ENCODE measurements at regions not wholly inside any gene's neighbourhood (a gene's known extent, or its start where the extent isn't known, plus 50 kb on each side); places are given as distances from the start of the nearest gene placed in this dataset.

- no peak for DNase-seq (ENCODE audit: low spot score)
These were observed 124.8 kb upstream of the CXCR4 start for GRCh38 chr2:136242687-136243277.

GRCh38 chr2:136242100-136242499, 124.2 kb upstream of the CXCR4 start:
- DNase-seq (ENCODE audit: low spot score) = no peak

DNA sequence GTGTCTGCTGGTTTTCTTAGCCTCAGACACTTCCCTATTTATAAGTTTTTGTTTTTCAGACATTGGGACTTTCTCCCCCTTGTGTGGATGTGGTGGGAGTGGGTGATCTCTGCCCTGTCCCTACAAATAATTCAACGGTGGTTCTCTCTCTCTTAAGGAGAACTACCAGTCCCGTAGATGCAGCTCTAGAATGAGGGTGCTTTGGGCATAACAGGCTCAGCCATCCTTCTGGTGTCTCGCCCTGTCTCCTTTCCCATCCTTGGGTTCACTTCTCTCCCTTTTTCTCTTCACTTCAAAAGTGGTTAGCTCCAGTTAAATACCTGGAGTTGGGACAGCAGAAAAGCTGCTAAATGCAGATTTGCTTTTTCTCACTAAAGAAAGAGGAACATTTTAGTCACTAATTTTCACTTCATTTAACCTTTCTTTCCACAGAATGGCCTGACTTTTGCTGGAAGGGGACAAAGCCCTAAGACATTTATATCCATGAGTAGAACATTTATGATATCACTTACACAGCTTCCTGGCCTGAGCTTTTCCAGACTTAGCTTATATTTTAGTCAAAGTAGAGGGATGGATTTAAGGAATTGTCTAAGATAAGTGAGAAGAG, 121.2 kb upstream of the CXCR4 start:
- DNase-seq (ENCODE audit: low spot score) = no peak

GRCh38 chr2:136238286-136239078, 120.5 kb upstream of the CXCR4 start:
- DNase-seq (ENCODE audit: low spot score) = peak; percentile 89

DNA sequence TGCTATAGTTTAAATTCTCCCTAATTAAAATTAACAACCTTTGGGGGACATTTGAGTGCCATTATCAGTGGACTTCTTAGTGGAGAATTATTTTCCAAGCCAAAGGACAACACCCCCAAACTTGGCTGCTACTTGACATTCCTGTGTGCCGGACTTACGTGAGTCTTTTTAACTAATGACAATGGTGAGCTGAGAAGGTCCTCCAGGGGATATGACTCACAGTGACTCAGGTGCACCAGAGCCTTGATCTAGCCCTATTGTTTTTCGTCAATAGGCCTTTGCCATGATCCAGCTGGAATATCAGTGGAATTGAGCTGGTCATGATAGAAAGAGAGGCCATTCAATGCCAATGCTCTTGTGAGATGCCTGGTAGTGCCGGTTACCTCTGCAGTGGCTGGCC, 118.1 kb upstream of the CXCR4 start:
- DNase-seq (ENCODE audit: low spot score) = no peak

- DNase-seq (ENCODE audit: low spot score) = no peak
These were observed 117.6 kb upstream of the CXCR4 start for GRCh38 chr2:136235546-136235945.

DNA sequence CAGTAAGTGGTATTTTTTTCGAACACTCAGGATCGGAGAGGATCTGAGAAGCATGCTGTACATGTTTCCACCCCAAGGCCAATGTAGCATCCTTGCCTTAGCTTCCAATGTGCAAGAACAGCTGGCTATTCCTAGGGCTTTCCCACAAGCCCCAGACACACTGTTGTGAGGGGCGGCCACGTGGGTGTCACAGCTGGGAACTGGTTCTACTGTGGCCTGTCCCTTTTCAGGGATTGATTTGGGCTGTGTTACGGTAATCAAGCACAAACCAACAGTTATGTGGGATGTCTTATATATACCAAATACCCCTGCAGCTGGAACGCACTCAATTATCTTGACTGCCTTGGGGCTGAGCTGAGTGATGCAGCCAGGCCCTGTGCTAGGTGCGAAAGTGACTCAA, 116.3 kb upstream of the CXCR4 start:
- DNase-seq (ENCODE audit: low spot score) = no peak

DNA sequence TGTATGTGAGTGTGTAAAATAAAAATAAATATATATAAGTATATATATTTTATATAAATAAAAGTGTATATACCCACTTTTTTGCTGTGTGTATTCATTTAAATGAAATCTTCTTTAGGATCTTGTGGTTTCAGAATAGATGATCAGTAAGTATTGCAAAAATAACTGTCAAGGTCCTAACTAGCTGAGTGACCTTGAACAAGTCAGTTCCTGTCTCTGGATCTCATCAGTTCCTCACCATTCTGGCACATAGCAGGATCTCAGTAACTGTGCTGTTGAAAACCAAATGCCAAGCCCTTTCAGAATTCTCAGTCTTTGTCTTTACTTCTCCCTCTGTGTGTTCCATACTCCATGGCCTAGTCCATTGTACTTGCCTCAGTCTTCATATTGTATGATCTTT, 115.3 kb upstream of the CXCR4 start:
- no peak for DNase-seq (ENCODE audit: low spot score)

- DNase-seq (ENCODE audit: low spot score) = no peak
These were observed 114.7 kb upstream of the CXCR4 start for GRCh38 chr2:136232456-136233172.

GRCh38 chr2:136230464-136230863, 112.5 kb upstream of the CXCR4 start:
- DNase-seq (ENCODE audit: low spot score) = no peak

DNA sequence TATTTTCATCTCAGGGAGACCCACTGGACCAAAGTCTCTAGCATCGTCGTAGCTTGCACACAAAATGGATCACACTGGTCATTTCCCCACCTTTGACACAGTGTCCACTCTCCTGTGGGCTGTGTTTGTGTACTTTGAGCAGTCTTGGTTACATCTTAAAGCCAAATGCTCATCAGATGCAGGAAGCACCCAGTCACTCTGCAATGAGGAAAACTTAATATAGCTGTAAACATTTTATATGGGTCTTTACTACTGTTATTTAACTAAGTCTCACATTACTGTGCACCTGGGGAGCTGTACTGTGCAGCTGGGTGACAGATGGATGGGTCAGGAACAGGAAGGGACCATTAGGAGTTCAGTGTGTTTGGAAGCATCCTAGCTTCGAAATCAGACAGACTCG, 109.0 kb upstream of the CXCR4 start:
- DNase-seq (ENCODE audit: low spot score) = no peak

- DNase-seq (ENCODE audit: low spot score) = no peak
These were observed 108.2 kb upstream of the CXCR4 start for GRCh38 chr2:136225950-136226835.

GRCh38 chr2:136223274-136223673, 105.3 kb upstream of the CXCR4 start:
- no peak for DNase-seq (ENCODE audit: low spot score)

GRCh38 chr2:136222862-136223261, 104.9 kb upstream of the CXCR4 start:
- DNase-seq (ENCODE audit: low spot score) = no peak

DNA sequence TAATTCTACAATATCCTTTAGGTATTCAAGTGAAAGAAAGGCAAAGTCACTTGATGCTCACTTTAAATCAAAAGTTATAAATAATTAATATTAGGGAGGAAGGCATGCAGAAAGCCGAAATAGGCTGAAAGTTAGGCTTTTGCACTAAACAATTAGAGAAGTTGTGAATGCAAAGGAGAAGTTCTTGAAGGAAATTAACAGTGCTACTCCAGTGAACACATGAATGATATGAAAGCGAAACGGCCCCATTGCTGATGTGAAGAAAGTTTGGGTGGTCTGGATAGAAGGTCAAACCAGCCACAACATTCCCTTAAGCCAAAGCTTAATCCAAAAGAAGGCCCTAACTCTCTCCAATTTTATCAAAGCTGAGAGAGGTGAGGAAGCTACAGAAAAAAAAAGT, 103.1 kb upstream of the CXCR4 start:
- no peak for DNase-seq (ENCODE audit: low spot score)

DNA sequence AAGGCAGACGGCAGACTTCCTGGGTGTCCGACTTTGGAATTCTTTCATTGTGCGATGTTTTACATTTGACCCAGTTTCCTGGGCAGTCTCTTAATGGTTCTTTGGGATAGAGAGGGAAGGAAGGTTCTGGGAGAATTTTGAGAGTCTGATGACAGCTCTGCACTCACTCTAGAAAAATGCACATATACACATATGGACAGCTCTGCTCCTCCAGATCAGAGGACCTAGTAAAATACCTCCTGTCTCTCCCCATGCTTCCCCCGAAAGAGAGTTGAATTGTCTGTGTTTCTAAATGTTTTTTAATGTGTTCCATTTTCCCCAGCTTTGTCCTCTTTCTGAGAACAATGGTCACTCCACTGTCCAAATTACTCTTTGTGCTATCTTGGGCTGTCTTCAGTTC, 102.0 kb upstream of the CXCR4 start:
- no peak for DNase-seq (ENCODE audit: low spot score)

DNA sequence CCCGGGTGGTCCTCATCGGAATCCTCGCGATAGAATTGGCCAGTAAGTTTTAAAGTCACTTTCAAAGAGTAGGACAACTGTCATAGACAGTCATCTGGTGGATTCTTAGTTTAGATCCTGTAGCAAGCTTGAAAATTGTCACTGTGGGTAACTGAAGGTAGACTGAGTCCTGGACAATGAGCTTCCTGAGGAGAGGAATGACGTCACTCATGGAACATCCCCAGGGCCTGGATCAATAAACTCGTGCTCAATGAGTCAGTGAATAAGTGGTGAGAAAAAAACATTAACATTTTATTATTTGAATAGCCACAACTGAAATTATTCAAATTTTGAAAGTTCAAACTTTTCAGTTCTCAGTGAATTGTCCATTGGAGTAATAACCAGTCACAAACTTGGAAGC, 101.4 kb upstream of the CXCR4 start:
- no peak for DNase-seq (ENCODE audit: low spot score)

DNA sequence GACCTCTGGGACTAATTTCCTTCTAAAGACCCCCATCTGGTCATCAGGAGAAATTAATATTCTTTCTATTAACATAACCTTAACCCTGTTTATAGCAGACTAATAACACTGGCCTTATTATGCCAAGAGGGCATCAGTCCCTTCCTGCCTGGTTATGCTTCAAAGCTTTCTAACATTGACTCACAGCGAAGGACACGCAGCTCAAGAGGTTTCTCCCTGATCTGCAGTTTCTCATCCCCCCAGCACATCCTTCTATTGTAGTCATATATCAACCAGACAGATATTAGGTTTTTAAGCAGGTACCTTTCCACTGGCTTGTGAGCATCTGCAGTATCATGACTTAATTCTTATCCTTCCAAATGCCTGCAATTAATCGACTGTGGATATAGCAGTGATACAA, 100.0 kb upstream of the CXCR4 start:
- no peak for DNase-seq (ENCODE audit: low spot score)

- no peak for DNase-seq (ENCODE audit: low spot score)
These were observed 98.0 kb upstream of the CXCR4 start for GRCh38 chr2:136215908-136216472.

- DNase-seq (ENCODE audit: low spot score) = no peak
These were observed 97.5 kb upstream of the CXCR4 start for GRCh38 chr2:136215449-136215848.

All from pons (tissue), 1 donor.